Endodermal cell (in vitro differentiated cells): ENCODE measurements at regions not wholly inside any gene's neighbourhood (a gene's known extent, or its start where the extent isn't known, plus 50 kb on each side); places are given as distances from the start of the nearest gene placed in this dataset.
A peak's percentile ranks its signal among the peaks of the same experiment; 100 is the strongest.

Experiments used
- DNase-seq: peaks from one replicate; pipeline ENCODE4 v3.0.0-alpha.2; 2017
- H3K27ac ChIP-seq: 2 replicates; pipeline ENCODE4 v1.5.1; 2013; ENCODE audit warnings: mild to moderate bottlenecking, low read depth, low read length, moderate library complexity
- H3K27me3 ChIP-seq: 2 replicates; pipeline ENCODE4 v1.6.1; 2013; ENCODE audit warnings: mild to moderate bottlenecking, low read length, moderate library complexity; ENCODE audit not compliant: insufficient read depth, control insufficient read depth, poor library complexity, severe bottlenecking
- H3K36me3 ChIP-seq: 2 replicates; pipeline ENCODE4 v1.7.0; 2013; ENCODE audit warnings: mild to moderate bottlenecking, low read length, moderate library complexity; ENCODE audit not compliant: control insufficient read depth, insufficient read depth
- H3K4me1 ChIP-seq: one replicate; pipeline ENCODE4 v1.7.0; 2013; ENCODE audit warnings: low read length; ENCODE audit not compliant: control insufficient read depth, insufficient read depth
- H3K4me3 ChIP-seq: 2 replicates; pipeline ENCODE4 v1.5.1; 2013; ENCODE audit warnings: mild to moderate bottlenecking, low read length, moderate library complexity
- H3K9ac ChIP-seq: 2 replicates; pipeline ENCODE4 v1.6.1; 2013; ENCODE audit warnings: mild to moderate bottlenecking, low read length, moderate library complexity; ENCODE audit not compliant: poor library complexity, severe bottlenecking; ENCODE audit errors: extremely low read depth
- H3K9me3 ChIP-seq: 2 replicates; pipeline ENCODE4 v1.6.1; 2013; ENCODE audit warnings: mild to moderate bottlenecking, low read length, moderate library complexity; ENCODE audit not compliant: control insufficient read depth
- H3K27ac Mint-ChIP-seq: 2 replicates; pipeline ENCODE4 v1.8.0; 2020; ENCODE audit warnings: mixed read lengths
- H3K27me3 Mint-ChIP-seq: 2 replicates; pipeline ENCODE4 v1.8.0; 2021; ENCODE audit warnings: mild to moderate bottlenecking, mixed read lengths; ENCODE audit not compliant: insufficient read depth
- H3K36me3 Mint-ChIP-seq: 2 replicates; pipeline ENCODE4 v1.8.0; 2020; ENCODE audit warnings: low read depth, mixed read lengths
- H3K4me1 Mint-ChIP-seq: 2 replicates; pipeline ENCODE4 v1.8.0; 2020; ENCODE audit warnings: mixed read lengths
- H3K4me3 Mint-ChIP-seq: 2 replicates; pipeline ENCODE4 v1.8.0; 2020; ENCODE audit warnings: mild to moderate bottlenecking, moderate library complexity, mixed read lengths
- H3K9me3 Mint-ChIP-seq: 2 replicates; pipeline ENCODE4 v1.8.0; 2020; ENCODE audit warnings: mild to moderate bottlenecking, mixed read lengths
- CTCF ChIP-seq: fragments of 200-600 bp; sonication (generic); conservative IDR thresholded peaks from 2 replicates; pipeline ENCODE4 v1.5.0; 2021; ENCODE audit warnings: antibody characterized with exemption, mild to moderate bottlenecking
- WGBS, 2 experiments: methylation state at CpG; one replicate each; pipeline versions ENCODE4 v1.1.5 to v1.1.7; 2013; ENCODE audit warnings: missing lambda C conversion rate in 2 of 2, mixed read lengths in 1 of 2; ENCODE audit not compliant: insufficient coverage in 1 of 2, insufficient read length in 1 of 2; 5-methylcytosine and 5-hydroxymethylcytosine counted together

- H3K27me3 Mint-ChIP-seq, result no peaks in the 10 kb centered on the region
- H3K36me3 Mint-ChIP-seq, result no peaks in the 10 kb centered on the region
- H3K27ac Mint-ChIP-seq, result no peak overlapping the region
- Histone ChIP-seq H3K27ac (no peak overlapping the region), H3K27me3 (no peaks in the 10 kb centered on the region), H3K36me3 (no peaks in the 10 kb centered on the region), H3K4me1 (no peaks in the 10 kb centered on the region), H3K9me3 (no peaks in the 10 kb centered on the region), H3K4me3 (no peak overlapping the region), H3K9ac (no peak overlapping the region)
- no peak overlapping the region for H3K4me3 Mint-ChIP-seq
- DNase-seq, result peak; percentile 39
- H3K9me3 Mint-ChIP-seq, result no peaks in the 10 kb centered on the region
- no peak for TF ChIP-seq CTCF
- peaks cover 4% of the 10 kb centered on the region for H3K4me1 Mint-ChIP-seq
- 89 to 100% methylated on average over 3 of the region's 3 CpGs for WGBS, 2 experiments
Measured at GRCh38 chr2:43075811-43076585, 150.4 kb downstream of the ZFP36L2 start.

GRCh38 chr2:43075054-43075593 is 151.3 kb downstream of the ZFP36L2 start:
- no peak overlapping the region for H3K27ac Mint-ChIP-seq
- no peaks in the 10 kb centered on the region for H3K9me3 Mint-ChIP-seq
- H3K4me1 Mint-ChIP-seq, result peaks cover 4% of the 10 kb centered on the region
- Histone ChIP-seq H3K4me3 (no peak overlapping the region), H3K9ac (no peak overlapping the region), H3K27ac (no peak overlapping the region), H3K27me3 (no peaks in the 10 kb centered on the region), H3K36me3 (no peaks in the 10 kb centered on the region), H3K9me3 (no peaks in the 10 kb centered on the region), H3K4me1 (no peaks in the 10 kb centered on the region)
- H3K36me3 Mint-ChIP-seq, result no peaks in the 10 kb centered on the region
- no peaks in the 10 kb centered on the region for H3K27me3 Mint-ChIP-seq
- WGBS, 2 experiments, result 60 to 79% methylated on average over 1 to 3 of the region's 4 CpGs
- no peak overlapping the region for H3K4me3 Mint-ChIP-seq
- TF ChIP-seq CTCF, result no peak
- peak; percentile 20 for DNase-seq

- no peaks in the 10 kb centered on the region for H3K27me3 Mint-ChIP-seq
- H3K4me3 Mint-ChIP-seq, result no peak overlapping the region
- TF ChIP-seq CTCF, result no peak
- WGBS, 2 experiments, result 94 to 100% methylated on average over 2 of the region's 2 CpGs
- H3K27ac ChIP-seq, result no peak overlapping the region
- no peaks in the 10 kb centered on the region for H3K36me3 ChIP-seq
- H3K9ac ChIP-seq, result no peak overlapping the region
- no peak overlapping the region for H3K27ac Mint-ChIP-seq
- peak; percentile 19 for DNase-seq
- H3K27me3 ChIP-seq, result no peaks in the 10 kb centered on the region
- peaks cover 4% of the 10 kb centered on the region for H3K4me1 Mint-ChIP-seq
- H3K4me3 ChIP-seq, result no peak overlapping the region
- H3K4me1 ChIP-seq, result no peaks in the 10 kb centered on the region
- no peaks in the 10 kb centered on the region for H3K36me3 Mint-ChIP-seq
- H3K9me3 Mint-ChIP-seq, result no peaks in the 10 kb centered on the region
- H3K9me3 ChIP-seq, result no peaks in the 10 kb centered on the region
Measured at GRCh38 chr2:43074592-43075053, 151.8 kb downstream of the ZFP36L2 start.
